HepG2 (cell line): ENCODE measurements at regions not wholly inside any gene's neighbourhood (a gene's known extent, or its start where the extent isn't known, plus 50 kb on each side); places are given as distances from the start of the nearest gene placed in this dataset.
A peak's percentile ranks its signal among the peaks of the same experiment; 100 is the strongest.

Source experiments
- PHF5A ChIP-seq: IDR thresholded peaks from one replicate; pipeline ENCODE4 v1.6.1; 2018; ENCODE audit warnings: low read depth, missing genetic modification reagents; ENCODE audit not compliant: unreplicated experiment
- RXRA ChIP-seq: sonication (generic); formaldehyde crosslinking; IDR thresholded peaks from 2 replicates; pipeline ENCODE4 v1.5.1; 2020; ENCODE audit warnings: missing genetic modification reagents
- ZNF296 ChIP-seq: sonication (generic); formaldehyde crosslinking; conservative IDR thresholded peaks from 2 replicates; pipeline ENCODE4 v1.5.0; 2020; ENCODE audit warnings: mild to moderate bottlenecking, missing genetic modification reagents
- ZNF33B ChIP-seq: sonication (generic); formaldehyde crosslinking; IDR thresholded peaks from 2 replicates; pipeline ENCODE4 v1.5.1; 2020; ENCODE audit warnings: mild to moderate bottlenecking, missing genetic modification reagents
- ZNF354B ChIP-seq: sonication (generic); formaldehyde crosslinking; IDR thresholded peaks from 2 replicates; pipeline ENCODE4 v1.8.0; 2022; ENCODE audit warnings: mild to moderate bottlenecking, missing genetic modification reagents
- ZNF629 ChIP-seq: sonication (generic); formaldehyde crosslinking; conservative IDR thresholded peaks from 2 replicates; pipeline ENCODE4 v1.5.0; 2020; ENCODE audit warnings: missing genetic modification reagents
- ZNF652 ChIP-seq: IDR thresholded peaks from 2 replicates; pipeline ENCODE4 v1.6.1; 2016; ENCODE audit warnings: low read depth, borderline replicate concordance
- ZNF687 ChIP-seq: sonication (generic); formaldehyde crosslinking; IDR thresholded peaks from 2 replicates; pipeline ENCODE4 v1.5.1; 2020; ENCODE audit warnings: mild to moderate bottlenecking, missing genetic modification reagents, moderate library complexity
- ZNF747 ChIP-seq: sonication (generic); formaldehyde crosslinking; IDR thresholded peaks from 2 replicates; pipeline ENCODE4 v1.8.1; 2023; ENCODE audit warnings: missing genetic modification reagents, mild to moderate bottlenecking, borderline replicate concordance
- TF ChIP-seq, protein P1 (sequence below), 2 experiments: fragments of 450-650 bp in 1 of 2; sonication (generic) in 1 of 2; formaldehyde crosslinking; IDR thresholded peaks; 2 replicates each; pipeline versions ENCODE4 v1.5.0 to v1.8.0; 2020 to 2022; ENCODE audit warnings: mild to moderate bottlenecking in 1 of 2, missing genetic modification reagents in 1 of 2
- TF ChIP-seq, protein P2 (sequence below): sonication (generic); formaldehyde crosslinking; IDR thresholded peaks from 2 replicates; pipeline ENCODE4 v1.9.0; 2021; ENCODE audit warnings: mild to moderate bottlenecking, missing genetic modification reagents
- TF ChIP-seq, protein P3 (sequence below): IDR thresholded peaks from 2 replicates; pipeline ENCODE4 v1.6.1; 2016; ENCODE audit warnings: missing biosample characterization, missing genetic modification reagents, low read depth
- TF ChIP-seq, protein P4 (sequence below): sonication (generic); formaldehyde crosslinking; IDR thresholded peaks from 2 replicates; pipeline ENCODE4 v1.4.0; 2020; ENCODE audit warnings: mild to moderate bottlenecking, missing genetic modification reagents

DNA sequence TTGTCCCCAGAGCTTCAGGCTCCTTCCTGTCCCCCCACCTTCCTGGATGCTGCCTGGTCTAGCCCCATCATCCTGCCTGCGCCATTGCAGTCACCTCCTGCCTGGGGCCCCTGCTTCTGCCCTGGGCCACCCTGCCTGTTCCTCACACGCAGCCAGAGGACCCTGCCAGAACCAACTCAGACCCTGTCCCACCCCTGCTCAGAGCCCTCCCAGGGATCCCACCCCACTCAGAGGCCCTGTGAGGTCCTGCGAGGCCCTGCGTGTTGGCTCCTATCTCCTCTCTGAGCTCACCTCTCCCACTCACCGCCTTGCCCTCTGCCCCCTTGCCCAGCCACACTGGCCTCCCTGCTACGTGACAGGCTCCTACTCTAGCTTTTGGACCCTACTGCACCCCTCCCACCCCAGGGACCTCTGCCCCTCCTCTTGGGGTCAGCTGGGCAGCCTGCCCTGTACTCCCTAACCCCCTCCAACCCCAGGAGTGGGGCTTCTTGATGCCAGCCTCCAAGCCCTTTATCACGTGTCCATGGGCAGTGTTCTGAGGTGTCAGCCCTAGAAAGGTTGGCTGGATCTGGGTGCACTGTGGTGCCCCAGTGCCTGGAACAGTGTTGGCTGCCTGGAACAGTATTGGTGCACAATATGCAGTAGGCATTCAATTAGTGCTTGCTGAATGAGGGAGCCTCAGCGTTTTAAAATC lies 68.3 kb downstream of the CEBPB start (continued):
- TF ChIP-seq, protein P1, sequence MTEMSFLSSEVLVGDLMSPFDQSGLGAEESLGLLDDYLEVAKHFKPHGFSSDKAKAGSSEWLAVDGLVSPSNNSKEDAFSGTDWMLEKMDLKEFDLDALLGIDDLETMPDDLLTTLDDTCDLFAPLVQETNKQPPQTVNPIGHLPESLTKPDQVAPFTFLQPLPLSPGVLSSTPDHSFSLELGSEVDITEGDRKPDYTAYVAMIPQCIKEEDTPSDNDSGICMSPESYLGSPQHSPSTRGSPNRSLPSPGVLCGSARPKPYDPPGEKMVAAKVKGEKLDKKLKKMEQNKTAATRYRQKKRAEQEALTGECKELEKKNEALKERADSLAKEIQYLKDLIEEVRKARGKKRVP (CRISPR knock-in tag; IDR thresholded peaks at IDR 0.05) = no peak
- TF ChIP-seq ZNF747 (CRISPR knock-in tag) (no peak), ZNF687 (CRISPR knock-in tag) (peak; percentile 65), ZNF33B (CRISPR knock-in tag) (no peak), ZNF652 (no peak), ZNF629 (CRISPR knock-in tag) (peak; percentile 25; the same call in 1 of the 2 replicates), RXRA (CRISPR knock-in tag) (no peak), ZNF296 (CRISPR knock-in tag) (no peak), PHF5A (CRISPR knock-in tag) (no peak), ZNF354B (CRISPR knock-in tag) (no peak)
- TF ChIP-seq, protein P2, sequence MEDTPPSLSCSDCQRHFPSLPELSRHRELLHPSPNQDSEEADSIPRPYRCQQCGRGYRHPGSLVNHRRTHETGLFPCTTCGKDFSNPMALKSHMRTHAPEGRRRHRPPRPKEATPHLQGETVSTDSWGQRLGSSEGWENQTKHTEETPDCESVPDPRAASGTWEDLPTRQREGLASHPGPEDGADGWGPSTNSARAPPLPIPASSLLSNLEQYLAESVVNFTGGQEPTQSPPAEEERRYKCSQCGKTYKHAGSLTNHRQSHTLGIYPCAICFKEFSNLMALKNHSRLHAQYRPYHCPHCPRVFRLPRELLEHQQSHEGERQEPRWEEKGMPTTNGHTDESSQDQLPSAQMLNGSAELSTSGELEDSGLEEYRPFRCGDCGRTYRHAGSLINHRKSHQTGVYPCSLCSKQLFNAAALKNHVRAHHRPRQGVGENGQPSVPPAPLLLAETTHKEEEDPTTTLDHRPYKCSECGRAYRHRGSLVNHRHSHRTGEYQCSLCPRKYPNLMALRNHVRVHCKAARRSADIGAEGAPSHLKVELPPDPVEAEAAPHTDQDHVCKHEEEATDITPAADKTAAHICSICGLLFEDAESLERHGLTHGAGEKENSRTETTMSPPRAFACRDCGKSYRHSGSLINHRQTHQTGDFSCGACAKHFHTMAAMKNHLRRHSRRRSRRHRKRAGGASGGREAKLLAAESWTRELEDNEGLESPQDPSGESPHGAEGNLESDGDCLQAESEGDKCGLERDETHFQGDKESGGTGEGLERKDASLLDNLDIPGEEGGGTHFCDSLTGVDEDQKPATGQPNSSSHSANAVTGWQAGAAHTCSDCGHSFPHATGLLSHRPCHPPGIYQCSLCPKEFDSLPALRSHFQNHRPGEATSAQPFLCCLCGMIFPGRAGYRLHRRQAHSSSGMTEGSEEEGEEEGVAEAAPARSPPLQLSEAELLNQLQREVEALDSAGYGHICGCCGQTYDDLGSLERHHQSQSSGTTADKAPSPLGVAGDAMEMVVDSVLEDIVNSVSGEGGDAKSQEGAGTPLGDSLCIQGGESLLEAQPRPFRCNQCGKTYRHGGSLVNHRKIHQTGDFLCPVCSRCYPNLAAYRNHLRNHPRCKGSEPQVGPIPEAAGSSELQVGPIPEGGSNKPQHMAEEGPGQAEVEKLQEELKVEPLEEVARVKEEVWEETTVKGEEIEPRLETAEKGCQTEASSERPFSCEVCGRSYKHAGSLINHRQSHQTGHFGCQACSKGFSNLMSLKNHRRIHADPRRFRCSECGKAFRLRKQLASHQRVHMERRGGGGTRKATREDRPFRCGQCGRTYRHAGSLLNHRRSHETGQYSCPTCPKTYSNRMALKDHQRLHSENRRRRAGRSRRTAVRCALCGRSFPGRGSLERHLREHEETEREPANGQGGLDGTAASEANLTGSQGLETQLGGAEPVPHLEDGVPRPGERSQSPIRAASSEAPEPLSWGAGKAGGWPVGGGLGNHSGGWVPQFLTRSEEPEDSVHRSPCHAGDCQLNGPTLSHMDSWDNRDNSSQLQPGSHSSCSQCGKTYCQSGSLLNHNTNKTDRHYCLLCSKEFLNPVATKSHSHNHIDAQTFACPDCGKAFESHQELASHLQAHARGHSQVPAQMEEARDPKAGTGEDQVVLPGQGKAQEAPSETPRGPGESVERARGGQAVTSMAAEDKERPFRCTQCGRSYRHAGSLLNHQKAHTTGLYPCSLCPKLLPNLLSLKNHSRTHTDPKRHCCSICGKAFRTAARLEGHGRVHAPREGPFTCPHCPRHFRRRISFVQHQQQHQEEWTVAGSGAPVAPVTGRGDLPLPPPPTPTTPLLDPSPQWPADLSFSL (CRISPR knock-in tag) = no peak
- TF ChIP-seq, protein P3, sequence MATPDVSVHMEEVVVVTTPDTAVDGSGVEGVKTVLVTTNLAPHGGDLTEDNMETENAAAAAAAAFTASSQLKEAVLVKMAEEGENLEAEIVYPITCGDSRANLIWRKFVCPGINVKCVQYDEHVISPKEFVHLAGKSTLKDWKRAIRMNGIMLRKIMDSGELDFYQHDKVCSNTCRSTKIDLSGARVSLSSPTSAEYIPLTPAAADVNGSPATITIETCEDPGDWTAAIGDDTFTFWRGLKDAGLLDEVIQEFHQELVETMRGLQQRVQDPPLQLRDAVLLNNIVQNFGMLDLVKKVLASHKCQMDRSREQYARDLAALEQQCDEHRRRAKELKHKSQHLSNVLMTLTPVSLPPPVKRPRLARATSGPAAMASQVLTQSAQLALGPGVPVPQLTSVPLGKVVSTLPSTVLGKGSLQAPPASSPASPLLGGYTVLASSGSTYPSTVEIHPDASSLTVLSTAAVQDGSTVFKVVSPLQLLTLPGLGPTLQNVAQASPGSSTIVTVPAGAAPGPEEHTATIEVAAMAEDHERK (CRISPR knock-in tag) = no peak
- TF ChIP-seq, protein P4, sequence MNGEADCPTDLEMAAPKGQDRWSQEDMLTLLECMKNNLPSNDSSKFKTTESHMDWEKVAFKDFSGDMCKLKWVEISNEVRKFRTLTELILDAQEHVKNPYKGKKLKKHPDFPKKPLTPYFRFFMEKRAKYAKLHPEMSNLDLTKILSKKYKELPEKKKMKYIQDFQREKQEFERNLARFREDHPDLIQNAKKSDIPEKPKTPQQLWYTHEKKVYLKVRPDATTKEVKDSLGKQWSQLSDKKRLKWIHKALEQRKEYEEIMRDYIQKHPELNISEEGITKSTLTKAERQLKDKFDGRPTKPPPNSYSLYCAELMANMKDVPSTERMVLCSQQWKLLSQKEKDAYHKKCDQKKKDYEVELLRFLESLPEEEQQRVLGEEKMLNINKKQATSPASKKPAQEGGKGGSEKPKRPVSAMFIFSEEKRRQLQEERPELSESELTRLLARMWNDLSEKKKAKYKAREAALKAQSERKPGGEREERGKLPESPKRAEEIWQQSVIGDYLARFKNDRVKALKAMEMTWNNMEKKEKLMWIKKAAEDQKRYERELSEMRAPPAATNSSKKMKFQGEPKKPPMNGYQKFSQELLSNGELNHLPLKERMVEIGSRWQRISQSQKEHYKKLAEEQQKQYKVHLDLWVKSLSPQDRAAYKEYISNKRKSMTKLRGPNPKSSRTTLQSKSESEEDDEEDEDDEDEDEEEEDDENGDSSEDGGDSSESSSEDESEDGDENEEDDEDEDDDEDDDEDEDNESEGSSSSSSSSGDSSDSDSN (CRISPR knock-in tag) = 0 out of 2 replicates have a peak, but pooled peaks have one; percentile 36
